HFFc6 (cell line): ENCODE measurements at regions not wholly inside any gene's neighbourhood (a gene's known extent, or its start where the extent isn't known, plus 50 kb on each side); places are given as distances from the start of the nearest gene placed in this dataset.

Experiments
- DNase-seq: peaks from one replicate; pipeline ENCODE4 v3.0.0-alpha.2; 2018
- H3K27ac Mint-ChIP-seq: 2 replicates; pipeline ENCODE4 v1.8.0; 2020; ENCODE audit warnings: mild to moderate bottlenecking, mixed read lengths
- H3K27me3 Mint-ChIP-seq: 2 replicates; pipeline ENCODE4 v1.8.0; 2021; ENCODE audit warnings: mild to moderate bottlenecking, moderate library complexity, mixed read lengths; ENCODE audit not compliant: insufficient read depth
- H3K36me3 Mint-ChIP-seq: 2 replicates; pipeline ENCODE4 v1.8.0; 2021; ENCODE audit warnings: low read depth, mixed read lengths
- H3K4me1 Mint-ChIP-seq: 2 replicates; pipeline ENCODE4 v1.8.0; 2020; ENCODE audit warnings: low read depth, mixed read lengths
- H3K4me3 Mint-ChIP-seq: 2 replicates; pipeline ENCODE4 v1.8.0; 2020; ENCODE audit warnings: mild to moderate bottlenecking, moderate library complexity, mixed read lengths
- H3K9me3 Mint-ChIP-seq: 2 replicates; pipeline ENCODE4 v1.8.0; 2020; ENCODE audit warnings: mild to moderate bottlenecking, mixed read lengths
- TF ChIP-seq, protein P1 (sequence below): fragments of 200-600 bp; sonication (generic); IDR thresholded peaks from 2 replicates; pipeline ENCODE4 v1.5.0; 2021; ENCODE audit warnings: antibody characterized with exemption, mild to moderate bottlenecking

DNA sequence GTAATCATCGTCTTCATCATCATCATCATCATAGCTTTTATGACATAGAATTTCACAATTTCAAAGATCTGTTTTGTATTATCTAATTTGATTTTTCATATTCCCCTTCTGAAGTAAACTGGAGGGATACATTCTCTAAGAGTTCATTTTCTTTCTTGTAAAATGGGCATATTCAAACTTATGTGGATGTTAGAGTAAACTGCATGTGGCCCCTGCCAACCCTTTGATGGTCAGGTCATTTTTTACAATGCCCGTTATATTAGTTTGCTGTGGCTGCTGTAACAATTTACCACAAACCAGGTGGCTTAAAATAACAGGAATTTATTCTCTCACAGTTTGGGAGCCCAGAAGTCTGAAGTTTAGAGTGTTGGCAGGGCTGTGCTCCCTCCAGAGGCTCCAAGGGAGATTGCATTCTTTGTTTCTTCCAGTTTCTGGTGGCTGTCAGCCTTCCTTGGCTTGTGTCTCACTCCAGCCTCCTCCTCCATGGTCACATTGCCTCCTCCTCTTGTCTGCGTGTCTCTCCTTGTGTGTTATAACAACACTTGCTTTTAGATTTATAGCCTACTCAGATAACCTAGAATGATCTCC is 127.5 kb upstream of the MMADHC start:
- Mint-ChIP-seq H3K27me3 (no peaks in the 10 kb centered on the region; the same call in 1 of the 2 replicates), H3K4me3 (no peak overlapping the region), H3K4me1 (peaks cover 38% of the 10 kb centered on the region), H3K9me3 (no peaks in the 10 kb centered on the region), H3K27ac (no peak overlapping the region), H3K36me3 (no peaks in the 10 kb centered on the region)
- peak; percentile 53 for DNase-seq
- TF ChIP-seq, protein P1, sequence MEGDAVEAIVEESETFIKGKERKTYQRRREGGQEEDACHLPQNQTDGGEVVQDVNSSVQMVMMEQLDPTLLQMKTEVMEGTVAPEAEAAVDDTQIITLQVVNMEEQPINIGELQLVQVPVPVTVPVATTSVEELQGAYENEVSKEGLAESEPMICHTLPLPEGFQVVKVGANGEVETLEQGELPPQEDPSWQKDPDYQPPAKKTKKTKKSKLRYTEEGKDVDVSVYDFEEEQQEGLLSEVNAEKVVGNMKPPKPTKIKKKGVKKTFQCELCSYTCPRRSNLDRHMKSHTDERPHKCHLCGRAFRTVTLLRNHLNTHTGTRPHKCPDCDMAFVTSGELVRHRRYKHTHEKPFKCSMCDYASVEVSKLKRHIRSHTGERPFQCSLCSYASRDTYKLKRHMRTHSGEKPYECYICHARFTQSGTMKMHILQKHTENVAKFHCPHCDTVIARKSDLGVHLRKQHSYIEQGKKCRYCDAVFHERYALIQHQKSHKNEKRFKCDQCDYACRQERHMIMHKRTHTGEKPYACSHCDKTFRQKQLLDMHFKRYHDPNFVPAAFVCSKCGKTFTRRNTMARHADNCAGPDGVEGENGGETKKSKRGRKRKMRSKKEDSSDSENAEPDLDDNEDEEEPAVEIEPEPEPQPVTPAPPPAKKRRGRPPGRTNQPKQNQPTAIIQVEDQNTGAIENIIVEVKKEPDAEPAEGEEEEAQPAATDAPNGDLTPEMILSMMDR = peak; percentile 81

DNA sequence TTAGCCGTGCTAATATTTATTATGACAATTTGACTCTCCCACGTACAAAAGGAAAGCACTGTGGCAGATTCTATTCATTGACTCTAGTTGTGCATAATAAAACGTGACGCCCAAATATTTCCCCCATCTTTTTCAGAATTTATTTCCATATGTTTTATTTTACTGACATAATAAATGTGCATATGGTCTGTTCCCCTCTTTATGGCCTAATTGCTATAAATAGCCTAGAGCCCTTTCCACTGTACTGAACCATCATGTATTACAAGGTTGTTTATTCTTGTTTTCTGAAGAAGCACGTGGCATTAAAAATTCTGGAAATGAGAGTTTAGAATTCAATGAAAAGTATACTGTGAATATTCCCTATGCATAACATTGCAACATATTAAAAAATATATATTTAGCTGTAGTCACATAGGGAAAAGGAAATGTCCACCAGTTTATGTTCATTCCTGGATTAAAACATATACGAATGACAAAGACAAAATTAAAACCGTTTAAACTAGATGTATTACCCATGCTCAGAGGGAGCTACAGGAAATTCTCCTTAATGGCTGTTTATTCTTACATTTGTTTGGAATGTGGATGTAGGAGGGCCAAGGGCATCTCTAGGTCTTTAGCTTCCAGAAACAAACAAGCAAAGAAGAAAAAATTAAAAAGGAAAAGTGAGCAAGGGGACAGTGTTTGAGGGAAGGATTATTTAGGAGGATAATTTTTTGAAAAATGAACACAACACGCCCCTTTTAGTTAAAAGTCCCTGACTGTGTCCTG is 122.1 kb upstream of the MMADHC start:
- H3K27me3 Mint-ChIP-seq = no peaks in the 10 kb centered on the region; the same call in 1 of the 2 replicates
- no peaks in the 10 kb centered on the region for H3K9me3 Mint-ChIP-seq
- no peak overlapping the region for H3K4me3 Mint-ChIP-seq
- H3K4me1 Mint-ChIP-seq = no peaks in the 10 kb centered on the region
- H3K27ac Mint-ChIP-seq = no peak overlapping the region
- TF ChIP-seq, protein P1 = no peak
- no peak for DNase-seq
- H3K36me3 Mint-ChIP-seq = no peaks in the 10 kb centered on the region

DNA sequence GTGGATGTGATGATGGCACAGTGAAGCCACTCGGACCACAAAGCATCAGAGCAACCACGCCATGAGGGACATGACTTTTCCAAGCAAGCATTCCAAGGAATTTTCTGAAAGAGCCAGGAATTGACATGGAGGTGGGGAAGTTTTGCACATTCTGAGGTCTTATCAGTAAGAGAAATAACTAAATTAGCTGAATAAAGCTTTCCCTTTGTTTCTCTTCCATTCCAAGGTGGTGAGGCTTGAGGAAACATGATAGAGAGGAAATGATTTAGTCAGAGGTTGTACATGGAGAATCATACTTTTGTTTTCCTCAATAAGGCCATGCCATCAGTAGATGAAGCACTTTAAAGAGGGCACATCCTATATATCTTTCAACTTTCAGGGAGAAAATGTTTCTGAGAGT is 115.7 kb upstream of the MMADHC start:
- H3K9me3 Mint-ChIP-seq = no peaks in the 10 kb centered on the region
- no peak for DNase-seq
- H3K36me3 Mint-ChIP-seq = no peaks in the 10 kb centered on the region
- no peak overlapping the region for H3K27ac Mint-ChIP-seq
- H3K4me1 Mint-ChIP-seq = peaks cover 10% of the 10 kb centered on the region
- no peak overlapping the region for H3K4me3 Mint-ChIP-seq
- TF ChIP-seq, protein P1 = no peak
- H3K27me3 Mint-ChIP-seq = no peaks in the 10 kb centered on the region

DNA sequence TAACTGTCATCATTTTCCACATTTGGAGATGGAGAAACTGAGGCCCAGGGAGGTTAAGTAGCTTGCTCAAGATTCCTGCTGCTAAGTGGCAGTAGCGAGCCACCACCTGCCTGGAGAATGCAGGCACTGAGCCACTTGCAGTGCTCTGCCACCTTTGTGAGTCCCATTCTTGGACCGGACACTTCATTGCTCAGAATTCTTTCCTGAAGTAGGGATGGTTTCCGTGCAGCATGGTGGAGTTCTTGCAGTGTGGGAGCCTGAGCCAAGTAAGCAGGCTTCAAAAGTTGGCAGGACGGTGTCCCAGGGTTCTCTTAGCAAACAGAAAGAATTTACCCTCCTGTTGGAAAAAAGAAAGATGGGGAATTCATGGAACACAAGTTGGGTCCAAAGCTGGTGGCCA is 115.0 kb upstream of the MMADHC start:
- no peaks in the 10 kb centered on the region for H3K36me3 Mint-ChIP-seq
- H3K27ac Mint-ChIP-seq = no peak overlapping the region
- no peak for DNase-seq
- H3K9me3 Mint-ChIP-seq = no peaks in the 10 kb centered on the region
- H3K4me3 Mint-ChIP-seq = no peak overlapping the region
- H3K27me3 Mint-ChIP-seq = no peaks in the 10 kb centered on the region
- TF ChIP-seq, protein P1 = no peak
- H3K4me1 Mint-ChIP-seq = peaks cover 10% of the 10 kb centered on the region

DNA sequence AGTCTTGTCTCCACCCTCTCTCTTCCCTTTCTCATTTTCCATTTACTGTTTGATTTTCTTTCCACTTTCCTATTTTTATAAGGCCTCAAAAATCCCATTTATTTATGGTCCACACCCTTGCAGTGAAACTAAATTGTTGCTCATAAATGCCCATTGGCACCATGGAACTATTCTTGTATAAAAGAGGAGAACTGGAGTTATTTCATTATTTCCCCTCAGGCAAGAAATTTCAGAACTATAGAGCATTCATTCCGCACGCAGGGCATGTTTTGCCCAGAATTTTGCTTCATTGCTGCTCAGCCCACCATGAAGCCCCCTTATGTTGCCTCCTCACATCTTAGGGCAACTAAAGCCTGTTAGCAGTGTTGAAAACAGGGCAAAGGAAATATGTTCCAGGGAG is 113.7 kb upstream of the MMADHC start:
- H3K27me3 Mint-ChIP-seq = no peaks in the 10 kb centered on the region
- TF ChIP-seq, protein P1 = no peak
- H3K4me3 Mint-ChIP-seq = no peak overlapping the region
- H3K4me1 Mint-ChIP-seq = peaks cover 10% of the 10 kb centered on the region
- H3K27ac Mint-ChIP-seq = no peak overlapping the region
- no peaks in the 10 kb centered on the region for H3K9me3 Mint-ChIP-seq
- no peak for DNase-seq
- no peaks in the 10 kb centered on the region for H3K36me3 Mint-ChIP-seq
